Right lobe of liver (tissue), 6 donors: ENCODE measurements at regions not wholly inside any gene's neighbourhood (a gene's known extent, or its start where the extent isn't known, plus 50 kb on each side); places are given as distances from the start of the nearest gene placed in this dataset.

ENCODE experiments used
- ATAC-seq, 4 donors: fragments of 200-7000 bp; cut with Tn5 transposase; one replicate each; pipeline ENCODE4 v1.9.1; 2020; ENCODE audit warnings: mild to moderate bottlenecking in 4 of 4, moderate library complexity in 4 of 4
- DNase-seq, 3 donors: peaks; one replicate each; pipeline ENCODE4 v3.0.0-alpha.2; 2020
- H3K27ac ChIP-seq, 3 donors: fragments of 200-600 bp; one replicate each; pipeline ENCODE4 v1.8.0; 2022
- H3K27me3 ChIP-seq, 2 donors: fragments of 200-600 bp; one replicate each; pipeline ENCODE4 v1.8.0; 2022
- H3K36me3 ChIP-seq, 4 donors: fragments of 200-600 bp; sonication (generic) in 1 of 4; one replicate each; pipeline versions ENCODE4 v1.5.1 to v1.8.0; 2017 to 2022; ENCODE audit warnings: control low read depth in 1 of 4
- H3K4me1 ChIP-seq, 4 donors: fragments of 200-600 bp; sonication (generic) in 1 of 4; one replicate each; pipeline versions ENCODE4 v1.5.1 to v1.8.0; 2017 to 2022; ENCODE audit warnings: control low read depth in 1 of 4
- H3K4me3 ChIP-seq, 3 donors: fragments of 200-600 bp; one replicate each; pipeline ENCODE4 v1.8.0; 2022
- H3K9me3 ChIP-seq, 4 donors: fragments of 200-600 bp; sonication (generic) in 1 of 4; one replicate each; pipeline versions ENCODE4 v1.5.1 to v1.8.0; 2017 to 2022; ENCODE audit warnings: control low read depth in 1 of 4
- CTCF ChIP-seq, 4 donors: fragments of 200-600 bp in 3 of 4; fragments of 450-650 bp in 1 of 4; IDR thresholded peaks; one replicate each; pipeline versions ENCODE4 v1.5.1 to v1.8.0; 2016 to 2022; ENCODE audit warnings: antibody characterized with exemption in 4 of 4, mild to moderate bottlenecking in 2 of 4
- POLR2A ChIP-seq: fragments of 450-650 bp; IDR thresholded peaks from one replicate; pipeline ENCODE4 v1.6.1; 2017; ENCODE audit warnings: antibody characterized with exemption, mild to moderate bottlenecking
- WGBS: methylation state at CpG from one replicate; pipeline ENCODE4 v1.1.6; 2018; ENCODE audit warnings: low coverage, low lambda C conversion rate; ENCODE audit not compliant: insufficient coverage; ENCODE audit errors: missing lambda C conversion rate; 5-methylcytosine and 5-hydroxymethylcytosine counted together
- intact Hi-C, 2 donors: fragments of 100-400 bp; cut with DNase I; formaldehyde crosslinking; loops; one replicate each; pipeline versions ENCODE4 v1.11.2 to v1.14.1; 2022
- donor health status: DM: no; HTN: yes; CAD: no.
- donor health status: DM: no; HTN: no; CAD: no.
- donor health status: DM: no; HTN: no; CAD: no.
- donor health status: DM: no; HTN: yes; CAD: no.
- donor health status: DM: no; HTN: yes; CAD: no.

- ATAC-seq (peak; percentile 85 to 89 (median 86)), DNase-seq (peak; percentile 59 to 74 (median 69))
- 51% methylated on average over 11 of the region's 29 CpGs for WGBS
- intact Hi-C loops, result loop anchor here (10.0 kb wide), 2 partner anchors 126 to 304 kb away; no protein-coding TSS in a partner anchor
- Histone ChIP-seq H3K27ac (no peak overlapping the region), H3K9me3 (no peaks in the 10 kb centered on the region), H3K36me3 (no peaks in the 10 kb centered on the region), H3K27me3 (no peaks in the 10 kb centered on the region), H3K4me3 (no peak overlapping the region), H3K4me1 (no peaks in the 10 kb centered on the region)
- TF ChIP-seq POLR2A (no peak), CTCF (IDR thresholded peaks at IDR 0.05) (peak; percentile 78 to 99 (median 96))
Measured at GRCh38 chr19:13588957-13589833, 82.9 kb upstream of the CACNA1A start.

DNA sequence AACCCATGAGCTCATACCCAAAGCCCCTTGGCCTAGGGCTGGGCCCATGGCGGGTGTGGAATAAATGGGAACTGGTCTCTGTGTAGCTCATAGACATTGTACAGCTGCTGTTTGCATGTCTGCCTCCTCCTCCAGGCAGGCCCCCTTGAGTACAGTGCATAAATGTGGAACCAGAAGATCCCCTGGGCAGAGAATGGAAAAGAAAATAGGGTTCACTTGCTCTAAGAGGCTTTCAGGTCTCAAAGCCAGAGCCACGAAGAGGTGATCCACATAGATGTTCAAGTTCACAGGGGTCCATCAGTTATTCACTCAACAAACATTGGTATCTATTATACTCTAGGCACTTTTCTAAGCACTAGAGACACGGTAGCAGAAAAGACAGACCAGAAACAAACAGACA lies 79.2 kb upstream of the CACNA1A start:
- H3K9me3 ChIP-seq, result no peaks in the 10 kb centered on the region
- H3K4me3 ChIP-seq, result no peak overlapping the region
- no peaks in the 10 kb centered on the region for H3K4me1 ChIP-seq
- TF ChIP-seq CTCF (IDR thresholded peaks at IDR 0.05) (no peak), POLR2A (no peak)
- H3K27ac ChIP-seq, result no peak overlapping the region
- no peaks in the 10 kb centered on the region for H3K36me3 ChIP-seq
- H3K27me3 ChIP-seq, result no peaks in the 10 kb centered on the region
- intact Hi-C loops, result loop anchor here (10.0 kb wide), 2 partner anchors 129 to 301 kb away; no protein-coding TSS in a partner anchor
- 28% methylated on average over 3 of the region's 3 CpGs for WGBS
- no peak for DNase-seq
- no peak for ATAC-seq

DNA sequence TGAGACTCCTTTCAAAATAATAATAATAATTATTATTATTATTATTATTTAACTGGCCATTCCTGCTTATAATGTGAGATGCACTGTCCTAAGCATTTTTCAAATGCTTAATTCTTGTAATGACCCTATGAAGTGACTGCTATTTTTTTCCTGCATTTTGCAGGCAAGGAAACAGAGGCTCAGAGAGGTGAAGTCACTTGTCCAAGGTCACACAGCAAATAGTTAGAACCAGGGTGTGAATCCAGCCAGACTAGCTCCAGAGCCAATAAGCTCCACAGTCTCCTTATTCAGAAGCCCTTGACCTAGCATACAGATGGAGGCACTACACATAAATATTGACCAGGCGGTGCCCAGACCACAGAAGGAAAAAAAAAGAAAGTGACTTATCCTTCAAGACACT lies 77.5 kb upstream of the CACNA1A start:
- intact Hi-C loops, result loop anchor here (10.0 kb wide), 2 partner anchors 131 to 299 kb away; no protein-coding TSS in a partner anchor
- DNase-seq (no peak), ATAC-seq (no peak)
- TF ChIP-seq POLR2A (no peak), CTCF (IDR thresholded peaks at IDR 0.05) (no peak)
- Histone ChIP-seq H3K36me3 (no peaks in the 10 kb centered on the region), H3K9me3 (no peaks in the 10 kb centered on the region), H3K27me3 (no peaks in the 10 kb centered on the region), H3K27ac (no peak overlapping the region), H3K4me3 (no peak overlapping the region), H3K4me1 (no peaks in the 10 kb centered on the region)
- 57% methylated on average over 1 of the region's 1 CpG for WGBS

GRCh38 chr19:13583114-13583513 lies 76.8 kb upstream of the CACNA1A start:
- DNase-seq, result no peak
- Histone ChIP-seq H3K36me3 (no peaks in the 10 kb centered on the region), H3K27ac (no peak overlapping the region), H3K4me1 (no peaks in the 10 kb centered on the region), H3K4me3 (no peak overlapping the region), H3K9me3 (no peaks in the 10 kb centered on the region), H3K27me3 (no peaks in the 10 kb centered on the region)
- no peak for ATAC-seq
- intact Hi-C loops, result loop anchor here (10.0 kb wide), 2 partner anchors 132 to 298 kb away; no protein-coding TSS in a partner anchor
- TF ChIP-seq POLR2A (no peak), CTCF (IDR thresholded peaks at IDR 0.05) (no peak)
- whole genome bisulfite sequencing, result 37% methylated on average over 3 of the region's 3 CpGs
